Smooth muscle cell of the brain vasculature (primary cell): ENCODE measurements at regions not wholly inside any gene's neighbourhood (a gene's known extent, or its start where the extent isn't known, plus 50 kb on each side); places are given as distances from the start of the nearest gene placed in this dataset.
A peak's percentile ranks its signal among the peaks of the same experiment; 100 is the strongest.

ENCODE experiments used
- DNase-seq: peaks from one replicate; pipeline ENCODE4 v3.0.0-alpha.2; 2012; ENCODE audit warnings: low read depth, low spot score

- no peak for DNase-seq
Measured at GRCh38 chr1:36579039-36579438, 96.3 kb upstream of the CSF3R start.

- DNase-seq: no peak
Measured at GRCh38 chr1:36576551-36577110, 93.9 kb upstream of the CSF3R start.

GRCh38 chr1:36576118-36576517 lies 93.4 kb upstream of the CSF3R start:
- DNase-seq: peak; percentile 4

GRCh38 chr1:36573445-36573844 lies 90.7 kb upstream of the CSF3R start:
- no peak for DNase-seq

- no peak for DNase-seq
Measured at GRCh38 chr1:36572906-36573305, 90.2 kb upstream of the CSF3R start.

- no peak for DNase-seq
Measured at GRCh38 chr1:36572142-36572715, 89.5 kb upstream of the CSF3R start.

- no peak for DNase-seq
Measured at GRCh38 chr1:36571106-36571505, 88.4 kb upstream of the CSF3R start.

- no peak for DNase-seq
Measured at GRCh38 chr1:36570478-36571060, 87.9 kb upstream of the CSF3R start.

- no peak for DNase-seq
Measured at GRCh38 chr1:36570006-36570405, 87.3 kb upstream of the CSF3R start.

GRCh38 chr1:36567601-36568341 lies 85.1 kb upstream of the CSF3R start:
- no peak for DNase-seq

- DNase-seq: no peak
Measured at GRCh38 chr1:36565576-36566501, 83.1 kb upstream of the CSF3R start.

- DNase-seq: no peak
Measured at GRCh38 chr1:36562181-36562685, 79.5 kb upstream of the CSF3R start.

- no peak for DNase-seq
Measured at GRCh38 chr1:36561361-36561724, 78.6 kb upstream of the CSF3R start.

GRCh38 chr1:36560621-36561360 lies 78.1 kb upstream of the CSF3R start:
- no peak for DNase-seq

GRCh38 chr1:36560177-36560576 lies 77.5 kb upstream of the CSF3R start:
- DNase-seq: no peak

GRCh38 chr1:36559061-36559460 lies 76.3 kb upstream of the CSF3R start:
- DNase-seq: no peak

GRCh38 chr1:36557041-36558000 lies 74.6 kb upstream of the CSF3R start:
- DNase-seq: no peak

GRCh38 chr1:36555041-36555440 lies 72.3 kb upstream of the CSF3R start:
- no peak for DNase-seq

- DNase-seq: no peak
Measured at GRCh38 chr1:36554323-36554628, 71.6 kb upstream of the CSF3R start.
